Thymus (tissue), 11 donors: ENCODE measurements at regions not wholly inside any gene's neighbourhood (a gene's known extent, or its start where the extent isn't known, plus 50 kb on each side); places are given as distances from the start of the nearest gene placed in this dataset.

Experiments used
- DNase-seq, 9 donors: peaks; one replicate each; pipeline ENCODE4 v3.0.0-alpha.2; 2013; ENCODE audit warnings: low spot score in 9 of 9, low read depth in 6 of 9, missing footprints in 1 of 9
- H3K27ac ChIP-seq, 2 donors: one replicate each; pipeline ENCODE4 v1.5.1; 2013; ENCODE audit warnings: control low read depth in 1 of 2, low read depth in 1 of 2, low read length in 1 of 2, mild to moderate bottlenecking in 1 of 2, moderate library complexity in 1 of 2
- H3K27me3 ChIP-seq, 2 donors: one replicate each; pipeline ENCODE4 v1.5.1; 2013; ENCODE audit warnings: low read length in 1 of 2; ENCODE audit not compliant: control insufficient read depth in 2 of 2, insufficient read depth in 1 of 2
- H3K36me3 ChIP-seq, 2 donors: one replicate each; pipeline ENCODE4 v1.5.1; 2013; ENCODE audit warnings: low read length in 1 of 2, mild to moderate bottlenecking in 1 of 2, moderate library complexity in 1 of 2; ENCODE audit not compliant: control insufficient read depth in 2 of 2, insufficient read depth in 2 of 2
- H3K4me1 ChIP-seq, 2 donors: one replicate each; pipeline ENCODE4 v1.5.1; 2013; ENCODE audit warnings: low read length in 2 of 2; ENCODE audit not compliant: control insufficient read depth in 2 of 2, insufficient read depth in 2 of 2
- H3K4me3 ChIP-seq, 2 donors: one replicate each; pipeline ENCODE4 v1.5.1; 2013; ENCODE audit warnings: low read length in 2 of 2, control low read depth in 1 of 2, mild to moderate bottlenecking in 1 of 2
- H3K9me3 ChIP-seq, 2 donors: one replicate each; pipeline ENCODE4 v1.5.1; 2013; ENCODE audit warnings: low read length in 1 of 2, mild to moderate bottlenecking in 1 of 2; ENCODE audit not compliant: control insufficient read depth in 2 of 2, insufficient read depth in 1 of 2
- WGBS: extraction: QIAGEN DNeasy Blood & Tissue Kit; methylation state at CpG from one replicate; pipeline ENCODE4 v1.1.7; 2013; 5-methylcytosine and 5-hydroxymethylcytosine counted together
- donor health status: healthy.

DNA sequence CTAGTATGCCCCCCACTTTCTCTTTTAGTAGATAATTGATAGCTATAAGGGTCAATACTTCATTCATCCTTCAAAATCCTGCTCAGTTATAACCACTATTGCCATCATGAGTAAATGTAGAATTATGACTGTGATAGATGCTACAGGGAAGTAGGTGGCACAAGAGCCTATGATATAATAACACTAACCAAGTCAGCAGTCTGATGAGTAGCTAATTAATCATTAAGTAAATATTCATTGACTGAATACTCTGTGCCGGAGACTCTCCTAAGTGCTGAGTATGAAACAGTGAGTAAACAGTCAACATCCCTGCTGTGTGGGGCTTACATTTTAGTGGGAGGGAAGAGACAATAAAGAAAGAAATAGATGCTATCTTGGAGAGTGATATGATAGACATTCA is 430.3 kb upstream of the ZNF462 start:
- Histone ChIP-seq H3K4me3 (no peak overlapping the region), H3K36me3 (no peaks in the 10 kb centered on the region), H3K27me3 (no peaks in the 10 kb centered on the region), H3K4me1 (no peaks in the 10 kb centered on the region), H3K27ac (no peak overlapping the region), H3K9me3 (no peaks in the 10 kb centered on the region)
- WGBS, result 97% methylated on average over 1 of the region's 1 CpG
- DNase-seq, result no peak

DNA sequence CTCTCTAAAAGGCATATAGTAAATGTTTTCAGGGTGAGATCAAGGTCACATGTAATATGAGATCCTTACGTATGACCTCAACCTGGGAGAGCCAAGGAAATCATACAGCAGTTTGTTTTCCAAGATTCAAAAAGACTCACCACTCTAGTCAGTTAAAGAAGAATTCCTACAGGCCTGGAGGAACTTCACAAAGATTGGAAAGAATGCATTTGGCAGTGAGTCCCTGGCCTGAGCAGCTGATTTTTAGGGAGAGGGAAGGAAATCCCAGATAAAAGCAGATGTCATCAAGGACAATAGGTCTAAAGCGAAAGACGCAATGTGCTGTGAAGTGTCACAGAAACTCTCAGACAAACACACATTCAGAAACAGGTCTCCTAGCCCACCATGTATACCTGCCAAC is 424.0 kb upstream of the ZNF462 start:
- H3K27me3 ChIP-seq, result no peaks in the 10 kb centered on the region
- H3K36me3 ChIP-seq, result no peaks in the 10 kb centered on the region
- no peak overlapping the region for H3K4me3 ChIP-seq
- 96% methylated on average over 3 of the region's 3 CpGs for WGBS
- H3K27ac ChIP-seq, result no peak overlapping the region
- no peak for DNase-seq
- no peaks in the 10 kb centered on the region for H3K9me3 ChIP-seq
- H3K4me1 ChIP-seq, result no peaks in the 10 kb centered on the region

DNA sequence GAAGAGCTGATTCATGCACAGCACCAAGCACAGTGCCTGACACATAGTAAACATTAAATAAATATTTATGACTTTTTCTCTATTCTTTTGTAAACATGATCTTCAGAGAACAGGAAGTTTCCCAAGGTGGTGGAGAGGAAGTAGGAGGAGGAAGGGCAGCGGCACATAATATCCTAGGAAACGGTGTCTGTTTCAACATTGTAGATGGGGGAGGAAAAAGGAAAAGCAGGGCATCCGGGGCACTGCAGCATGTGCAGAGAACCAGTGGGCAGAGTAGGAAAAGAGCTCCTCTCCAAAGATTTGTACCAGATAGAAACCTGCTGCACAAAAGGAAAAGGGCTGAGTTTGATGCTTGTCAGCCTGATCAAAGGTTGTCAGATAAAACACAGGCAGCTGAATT is 421.7 kb upstream of the ZNF462 start:
- no peak overlapping the region for H3K4me3 ChIP-seq
- H3K36me3 ChIP-seq, result no peaks in the 10 kb centered on the region
- no peaks in the 10 kb centered on the region for H3K9me3 ChIP-seq
- no peak overlapping the region for H3K27ac ChIP-seq
- H3K27me3 ChIP-seq, result no peaks in the 10 kb centered on the region
- 90% methylated on average over 3 of the region's 3 CpGs for WGBS
- no peaks in the 10 kb centered on the region for H3K4me1 ChIP-seq
- no peak for DNase-seq

DNA sequence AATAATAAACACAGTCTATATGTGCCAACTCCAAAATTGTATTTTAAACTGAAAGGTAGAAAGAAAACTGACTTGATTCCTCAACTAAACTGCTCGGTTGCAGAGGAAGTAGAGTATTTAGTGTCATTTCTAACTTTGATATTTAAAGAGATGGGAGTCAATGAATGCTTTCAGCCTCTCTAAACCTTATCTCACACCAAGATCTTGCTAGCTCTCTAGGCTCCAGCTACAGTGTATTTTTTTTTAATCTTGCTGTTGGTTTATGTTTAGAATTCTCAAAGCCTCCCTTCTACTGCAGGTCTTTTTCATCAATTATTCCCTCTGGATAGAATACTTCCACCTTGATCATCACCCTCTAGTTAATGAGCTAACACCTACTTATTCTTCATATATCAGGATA is 419.4 kb upstream of the ZNF462 start:
- Histone ChIP-seq H3K4me1 (no peaks in the 10 kb centered on the region), H3K4me3 (no peak overlapping the region), H3K36me3 (no peaks in the 10 kb centered on the region), H3K9me3 (no peaks in the 10 kb centered on the region), H3K27ac (no peak overlapping the region), H3K27me3 (no peaks in the 10 kb centered on the region)
- peak in 2 of 9 donors; percentile 6 to 27 for DNase-seq
- 10% methylated on average over 1 of the region's 1 CpG for WGBS

DNA sequence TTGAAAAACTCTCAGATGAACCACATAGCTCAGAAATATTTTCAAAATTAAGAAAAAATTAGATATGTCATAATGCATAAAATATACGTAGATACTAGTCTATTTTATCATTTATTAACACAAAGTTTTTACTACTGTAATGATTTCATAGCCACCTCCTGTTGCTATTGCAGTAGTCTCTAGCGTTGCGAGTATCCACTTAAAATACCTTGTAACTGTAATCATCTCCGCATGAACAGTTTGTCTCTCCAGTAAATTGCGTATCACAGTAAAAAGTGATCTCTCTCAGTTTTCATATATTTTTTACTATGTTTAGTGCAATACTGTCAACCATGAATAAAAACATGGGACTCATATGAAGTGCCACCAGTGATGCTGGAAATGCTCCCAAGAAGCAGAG is 417.9 kb upstream of the ZNF462 start:
- no peak for DNase-seq
- H3K36me3 ChIP-seq, result no peaks in the 10 kb centered on the region
- H3K4me3 ChIP-seq, result no peak overlapping the region
- no peaks in the 10 kb centered on the region for H3K27me3 ChIP-seq
- no peaks in the 10 kb centered on the region for H3K9me3 ChIP-seq
- H3K4me1 ChIP-seq, result no peaks in the 10 kb centered on the region
- 99% methylated on average over 5 of the region's 5 CpGs for WGBS
- H3K27ac ChIP-seq, result no peak overlapping the region

DNA sequence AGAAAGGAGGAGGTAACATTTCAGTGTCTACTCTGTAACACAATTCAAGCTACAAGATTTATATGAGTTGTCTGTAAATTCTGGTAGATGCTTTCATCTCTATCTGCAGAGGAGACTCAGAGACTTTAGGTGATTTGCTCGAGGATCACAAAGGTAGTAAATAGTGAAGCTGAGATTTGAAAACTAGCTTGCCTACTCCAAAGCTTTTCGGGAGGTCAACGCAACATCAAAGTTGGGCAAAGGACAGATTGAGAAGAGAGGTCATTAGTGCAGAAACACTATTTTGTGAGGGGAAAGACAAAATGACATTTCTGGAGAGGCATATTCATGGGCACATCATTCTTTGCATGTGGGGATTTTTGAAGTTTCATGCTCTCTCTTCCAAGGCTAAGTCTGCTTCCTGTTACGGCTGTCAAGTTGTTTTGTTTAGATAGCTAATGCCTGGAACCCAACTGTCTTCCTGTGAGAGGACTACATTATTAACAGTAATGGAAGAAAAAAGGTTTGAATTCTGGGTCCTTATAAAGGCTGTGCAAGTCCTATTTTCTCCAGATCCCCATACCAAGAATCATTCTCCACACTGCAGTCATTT is 413.5 kb upstream of the ZNF462 start:
- H3K4me3 ChIP-seq, result no peak overlapping the region
- no peak for DNase-seq

DNA sequence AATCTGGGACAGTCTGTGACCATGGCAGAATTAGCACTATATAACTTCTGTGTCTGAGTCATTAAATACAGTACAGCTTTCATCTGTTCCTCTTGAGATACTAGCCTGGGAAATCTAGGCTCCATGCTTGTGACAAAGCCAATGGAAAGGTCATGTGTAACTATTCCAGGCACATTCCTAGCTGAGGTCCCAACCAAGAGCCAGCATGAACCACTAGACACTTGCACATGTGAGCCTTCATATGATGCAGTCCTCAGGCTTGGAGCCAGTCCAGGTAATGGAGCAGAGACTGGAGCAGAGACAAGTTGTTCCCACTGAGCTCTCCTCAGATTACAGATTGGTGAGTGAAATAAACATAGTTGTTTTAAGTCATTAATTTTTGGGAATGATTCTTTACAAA is 412.4 kb upstream of the ZNF462 start:
- DNase-seq, result no peak

More for the DNA sequence above, 413.5 kb upstream of the ZNF462 start:
- no peaks in the 10 kb centered on the region for H3K27me3 ChIP-seq
- H3K9me3 ChIP-seq, result no peaks in the 10 kb centered on the region
- H3K36me3 ChIP-seq, result no peaks in the 10 kb centered on the region
- H3K27ac ChIP-seq, result no peak overlapping the region
- WGBS, result 90% methylated on average over 4 of the region's 4 CpGs
- H3K4me1 ChIP-seq, result no peaks in the 10 kb centered on the region

DNA sequence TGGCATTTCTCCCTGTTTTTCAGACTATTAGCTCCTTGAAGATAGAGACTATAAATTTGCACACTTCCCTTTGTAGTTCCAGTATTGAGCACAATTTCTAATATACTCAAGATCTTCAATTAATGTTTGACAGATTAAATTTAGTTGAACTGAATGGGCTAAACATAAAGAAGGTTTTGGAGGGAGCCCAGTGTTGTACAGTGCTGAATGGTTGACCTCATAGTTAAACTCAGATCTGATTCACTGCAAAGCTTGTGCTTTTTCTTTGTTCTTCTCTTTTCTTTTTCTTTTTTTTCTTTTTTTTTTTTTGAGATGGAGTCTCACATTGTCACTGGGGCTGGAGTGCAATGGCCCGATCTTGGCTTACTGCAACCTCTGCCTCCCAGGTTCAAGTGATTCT is 411.7 kb upstream of the ZNF462 start:
- H3K27ac ChIP-seq, result no peak overlapping the region
- 100% methylated on average over 1 of the region's 1 CpG for WGBS

More for the DNA sequence above, 412.4 kb upstream of the ZNF462 start:
- Histone ChIP-seq H3K27me3 (no peaks in the 10 kb centered on the region), H3K36me3 (no peaks in the 10 kb centered on the region), H3K4me3 (no peak overlapping the region), H3K4me1 (no peaks in the 10 kb centered on the region), H3K9me3 (no peaks in the 10 kb centered on the region), H3K27ac (no peak overlapping the region)

DNA sequence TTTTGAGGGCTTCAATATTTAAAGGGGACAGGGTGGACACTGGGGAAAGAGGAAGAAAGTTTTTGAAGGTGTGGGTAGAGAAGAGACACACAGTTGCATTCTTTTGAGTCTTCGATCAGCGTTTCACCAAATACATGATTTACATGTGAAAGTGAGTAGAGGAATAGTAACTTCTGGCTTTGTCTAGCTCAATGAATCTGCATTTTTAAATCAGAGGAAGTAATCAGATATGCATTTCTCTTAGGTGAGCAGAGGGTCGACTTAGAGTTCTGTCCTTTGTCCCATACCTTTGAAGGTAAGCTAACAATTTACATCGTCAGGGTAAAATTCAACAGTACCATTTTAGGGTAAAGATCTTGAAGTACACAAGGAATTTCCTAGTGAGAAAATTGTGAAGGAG is 406.4 kb upstream of the ZNF462 start:
- H3K4me1 ChIP-seq, result no peaks in the 10 kb centered on the region
- no peak overlapping the region for H3K4me3 ChIP-seq
- no peaks in the 10 kb centered on the region for H3K36me3 ChIP-seq
- no peak overlapping the region for H3K27ac ChIP-seq
- no peaks in the 10 kb centered on the region for H3K27me3 ChIP-seq
- H3K9me3 ChIP-seq, result no peaks in the 10 kb centered on the region
- DNase-seq, result no peak
- WGBS, result 92% methylated on average over 4 of the region's 4 CpGs

More for the DNA sequence above, 411.7 kb upstream of the ZNF462 start:
- no peaks in the 10 kb centered on the region for H3K4me1 ChIP-seq
- no peaks in the 10 kb centered on the region for H3K27me3 ChIP-seq
- H3K4me3 ChIP-seq, result no peak overlapping the region
- DNase-seq, result no peak
- no peaks in the 10 kb centered on the region for H3K9me3 ChIP-seq
- no peaks in the 10 kb centered on the region for H3K36me3 ChIP-seq
